ENCODE measurements at regions not wholly inside any gene's neighbourhood (a gene's known extent, or its start where the extent isn't known, plus 50 kb on each side); places are given as distances from the start of the nearest gene placed in this dataset.

DNA sequence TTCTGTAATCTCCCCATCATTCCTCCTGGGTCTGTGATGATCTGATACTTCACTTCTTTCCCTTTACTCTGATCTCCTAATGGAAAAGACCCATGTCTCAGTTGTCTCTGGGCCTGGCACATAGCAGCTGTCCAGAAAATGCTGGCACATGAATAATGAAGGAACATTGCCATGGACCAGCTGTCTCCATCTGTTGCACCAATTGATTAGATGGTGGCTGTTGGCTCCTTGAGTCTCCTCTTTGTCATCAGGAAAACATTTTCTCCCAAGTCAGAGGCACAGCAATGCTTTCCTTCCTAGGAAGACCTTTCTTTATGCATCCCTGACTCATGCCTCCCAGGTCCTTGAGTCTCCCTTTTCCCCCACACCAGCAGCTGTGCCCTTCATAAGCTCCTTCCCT is 286.2 kb upstream of the CXCR4 start:
- H3K4me3 ChIP-seq (ENCODE audit: low read length) = no peak overlapping the region
- no peak overlapping the region for H3K27ac ChIP-seq (ENCODE audit: low read depth, low read length)
- H3K9ac ChIP-seq (ENCODE audit: low read length) = no peak overlapping the region
- H3K4me1 ChIP-seq (ENCODE audit: control insufficient read depth, low read depth, low read length) = no peaks in the 10 kb centered on the region
- H3K79me2 ChIP-seq (ENCODE audit: control insufficient read depth, insufficient read depth, low read length) = no peaks in the 10 kb centered on the region
- no peak overlapping the region for H3K4ac ChIP-seq (ENCODE audit: low read depth, low read length)
- H3K27me3 ChIP-seq (ENCODE audit: insufficient read depth, low read length, poor library complexity) = no peaks in the 10 kb centered on the region
- no peak overlapping the region for H2BK5ac ChIP-seq (ENCODE audit: low read length)
- H4K8ac ChIP-seq (ENCODE audit: low read depth, low read length) = no peak overlapping the region
- no peak overlapping the region for H2BK15ac ChIP-seq (replicated peaks; ENCODE audit: low read depth)
- DNase-seq = no peak
- no peak overlapping the region for H3K18ac ChIP-seq (ENCODE audit: low read length)
- H4K5ac ChIP-seq (ENCODE audit: low read length) = no peak overlapping the region
- no peaks in the 10 kb centered on the region for H3K79me1 ChIP-seq (ENCODE audit: low read length)
- no peak overlapping the region for H2AK5ac ChIP-seq (ENCODE audit: low read length)
- H3K4me2 ChIP-seq (ENCODE audit: low read length) = no peak overlapping the region
- H3K23ac ChIP-seq (ENCODE audit: low read length) = no peak overlapping the region
- no peak overlapping the region for H2BK120ac ChIP-seq (ENCODE audit: low read depth, low read length)
- H3K56ac ChIP-seq (ENCODE audit: low read length) = no peak overlapping the region
- H3K36me3 ChIP-seq (ENCODE audit: control insufficient read depth, insufficient read depth, low read length) = no peaks in the 10 kb centered on the region

DNA sequence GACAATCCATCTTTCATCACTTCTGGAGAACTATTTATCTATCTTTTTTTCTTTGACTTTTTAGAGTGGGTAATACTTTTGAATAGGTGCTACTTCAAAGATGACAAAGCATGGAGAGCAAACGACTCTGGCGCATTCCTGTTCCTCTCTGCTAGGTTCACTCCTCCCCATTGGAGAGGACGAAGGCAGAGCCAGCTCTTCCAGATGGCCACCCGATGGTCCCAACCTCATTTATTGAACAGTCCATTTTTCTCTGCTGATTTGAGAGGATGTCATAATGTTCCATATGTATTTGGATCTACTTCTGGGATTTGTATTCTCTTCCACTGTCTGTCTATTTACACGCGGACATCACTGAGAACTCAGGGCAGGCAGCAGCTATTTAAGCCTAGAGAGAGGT is 284.3 kb upstream of the CXCR4 start:
- no peak overlapping the region for H3K4me2 ChIP-seq (ENCODE audit: low read length)
- H2BK15ac ChIP-seq (replicated peaks; ENCODE audit: low read depth) = no peak overlapping the region
- no peak overlapping the region for H3K4ac ChIP-seq (ENCODE audit: low read depth, low read length)
- H3K56ac ChIP-seq (ENCODE audit: low read length) = no peak overlapping the region
- H2AK5ac ChIP-seq (ENCODE audit: low read length) = no peak overlapping the region
- no peak overlapping the region for H2BK5ac ChIP-seq (ENCODE audit: low read length)
- no peak overlapping the region for H4K8ac ChIP-seq (ENCODE audit: low read depth, low read length)
- no peaks in the 10 kb centered on the region for H3K79me2 ChIP-seq (ENCODE audit: control insufficient read depth, insufficient read depth, low read length)
- H3K27me3 ChIP-seq (ENCODE audit: insufficient read depth, low read length, poor library complexity) = no peaks in the 10 kb centered on the region
- no peaks in the 10 kb centered on the region for H3K79me1 ChIP-seq (ENCODE audit: low read length)
- H4K5ac ChIP-seq (ENCODE audit: low read length) = no peak overlapping the region
- H3K36me3 ChIP-seq (ENCODE audit: control insufficient read depth, insufficient read depth, low read length) = no peaks in the 10 kb centered on the region
- no peaks in the 10 kb centered on the region for H3K4me1 ChIP-seq (ENCODE audit: control insufficient read depth, low read depth, low read length)
- H3K9ac ChIP-seq (ENCODE audit: low read length) = no peak overlapping the region
- DNase-seq = no peak
- H3K18ac ChIP-seq (ENCODE audit: low read length) = no peak overlapping the region
- H3K4me3 ChIP-seq (ENCODE audit: low read length) = no peak overlapping the region
- WGBS (ENCODE audit: extremely low coverage, insufficient coverage, low lambda C conversion rate) = no CpG with 5 or more reads among the region's 6 CpGs
- no peak overlapping the region for H2BK120ac ChIP-seq (ENCODE audit: low read depth, low read length)
- H3K23ac ChIP-seq (ENCODE audit: low read length) = no peak overlapping the region
- no peak overlapping the region for H3K27ac ChIP-seq (ENCODE audit: low read depth, low read length)

DNA sequence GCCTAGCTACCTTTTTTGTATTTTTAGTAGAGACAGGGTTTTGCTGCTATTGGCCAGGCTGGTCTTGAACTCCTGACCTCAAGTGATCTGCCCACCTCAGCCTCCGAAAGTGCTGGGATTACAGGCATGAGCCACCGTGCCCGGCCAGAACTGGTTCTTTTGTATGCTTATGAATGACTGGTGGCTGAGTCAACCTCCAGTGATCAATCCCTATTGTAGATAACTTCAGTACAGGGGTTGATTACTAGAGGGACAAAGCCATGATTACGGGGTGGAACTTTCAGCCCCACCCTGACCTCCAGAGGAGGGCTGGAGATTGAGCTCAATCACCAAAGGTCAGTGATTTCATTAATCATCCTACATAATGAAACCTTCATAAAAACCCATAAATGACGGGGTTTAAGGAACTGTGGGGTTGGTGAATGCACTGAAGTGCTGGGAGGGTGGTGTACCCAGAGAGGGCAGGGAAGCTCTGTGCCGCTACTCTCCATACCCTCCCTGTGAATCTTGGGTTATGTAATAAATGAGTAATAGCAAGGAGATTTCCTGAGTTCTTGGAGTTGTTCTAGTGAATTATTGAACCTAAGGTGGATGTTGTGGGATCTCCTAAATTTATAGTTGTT is 281.8 kb upstream of the CXCR4 start:
- Histone ChIP-seq H3K18ac (ENCODE audit: low read length) (no peak overlapping the region), H3K4me1 (ENCODE audit: control insufficient read depth, low read depth, low read length) (no peaks in the 10 kb centered on the region), H2BK120ac (ENCODE audit: low read depth, low read length) (no peak overlapping the region), H3K36me3 (ENCODE audit: control insufficient read depth, insufficient read depth, low read length) (no peaks in the 10 kb centered on the region), H3K23ac (ENCODE audit: low read length) (no peak overlapping the region), H3K4ac (ENCODE audit: low read depth, low read length) (no peak overlapping the region), H3K27ac (ENCODE audit: low read depth, low read length) (no peak overlapping the region), H3K9ac (ENCODE audit: low read length) (no peak overlapping the region), H3K79me2 (ENCODE audit: control insufficient read depth, insufficient read depth, low read length) (no peaks in the 10 kb centered on the region), H4K8ac (ENCODE audit: low read depth, low read length) (no peak overlapping the region), H3K79me1 (ENCODE audit: low read length) (no peaks in the 10 kb centered on the region), H2BK15ac (replicated peaks; ENCODE audit: low read depth) (no peak overlapping the region), H3K4me2 (ENCODE audit: low read length) (no peak overlapping the region), H3K56ac (ENCODE audit: low read length) (no peak overlapping the region), H4K5ac (ENCODE audit: low read length) (no peak overlapping the region), H2BK5ac (ENCODE audit: low read length) (no peak overlapping the region), H2AK5ac (ENCODE audit: low read length) (no peak overlapping the region), H3K4me3 (ENCODE audit: low read length) (no peak overlapping the region), H3K27me3 (ENCODE audit: insufficient read depth, low read length, poor library complexity) (no peaks in the 10 kb centered on the region)
- no peak for DNase-seq
- WGBS (ENCODE audit: extremely low coverage, insufficient coverage, low lambda C conversion rate) = no CpG with 5 or more reads among the region's 6 CpGs

DNA sequence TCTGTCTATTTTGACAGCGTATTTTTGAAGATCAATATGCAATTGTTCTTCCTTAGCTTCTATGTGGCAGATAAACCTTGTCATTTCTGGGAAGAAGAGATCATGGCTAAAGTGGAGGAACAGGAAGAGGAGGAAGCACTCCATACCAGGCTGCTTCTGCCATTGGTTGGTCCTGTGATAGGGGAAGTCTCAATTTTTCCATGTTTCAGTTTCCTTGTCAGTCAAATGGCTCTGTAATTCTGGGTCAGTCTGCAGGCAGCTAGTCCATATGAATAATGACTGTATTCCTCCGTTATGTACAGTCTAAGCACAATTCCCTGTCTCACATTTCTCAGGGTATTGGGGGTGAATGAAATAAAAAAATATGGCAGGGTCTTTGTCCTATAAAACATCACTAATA is 277.6 kb upstream of the CXCR4 start:
- Histone ChIP-seq H2BK15ac (replicated peaks; ENCODE audit: low read depth) (no peak overlapping the region), H2BK120ac (ENCODE audit: low read depth, low read length) (no peak overlapping the region), H3K18ac (ENCODE audit: low read length) (no peak overlapping the region), H3K23ac (ENCODE audit: low read length) (no peak overlapping the region), H3K9ac (ENCODE audit: low read length) (no peak overlapping the region), H3K4me1 (ENCODE audit: control insufficient read depth, low read depth, low read length) (no peaks in the 10 kb centered on the region), H3K79me1 (ENCODE audit: low read length) (no peaks in the 10 kb centered on the region), H3K27ac (ENCODE audit: low read depth, low read length) (no peak overlapping the region), H2BK5ac (ENCODE audit: low read length) (no peak overlapping the region), H4K5ac (ENCODE audit: low read length) (no peak overlapping the region), H3K79me2 (ENCODE audit: control insufficient read depth, insufficient read depth, low read length) (no peaks in the 10 kb centered on the region), H3K4me2 (ENCODE audit: low read length) (no peak overlapping the region), H3K36me3 (ENCODE audit: control insufficient read depth, insufficient read depth, low read length) (no peaks in the 10 kb centered on the region), H3K27me3 (ENCODE audit: insufficient read depth, low read length, poor library complexity) (no peaks in the 10 kb centered on the region), H2AK5ac (ENCODE audit: low read length) (no peak overlapping the region), H3K4ac (ENCODE audit: low read depth, low read length) (no peak overlapping the region), H4K8ac (ENCODE audit: low read depth, low read length) (no peak overlapping the region), H3K56ac (ENCODE audit: low read length) (no peak overlapping the region), H3K4me3 (ENCODE audit: low read length) (no peak overlapping the region)
- no CpG with 5 or more reads among the region's 2 CpGs for WGBS (ENCODE audit: extremely low coverage, insufficient coverage, low lambda C conversion rate)
- DNase-seq = no peak

DNA sequence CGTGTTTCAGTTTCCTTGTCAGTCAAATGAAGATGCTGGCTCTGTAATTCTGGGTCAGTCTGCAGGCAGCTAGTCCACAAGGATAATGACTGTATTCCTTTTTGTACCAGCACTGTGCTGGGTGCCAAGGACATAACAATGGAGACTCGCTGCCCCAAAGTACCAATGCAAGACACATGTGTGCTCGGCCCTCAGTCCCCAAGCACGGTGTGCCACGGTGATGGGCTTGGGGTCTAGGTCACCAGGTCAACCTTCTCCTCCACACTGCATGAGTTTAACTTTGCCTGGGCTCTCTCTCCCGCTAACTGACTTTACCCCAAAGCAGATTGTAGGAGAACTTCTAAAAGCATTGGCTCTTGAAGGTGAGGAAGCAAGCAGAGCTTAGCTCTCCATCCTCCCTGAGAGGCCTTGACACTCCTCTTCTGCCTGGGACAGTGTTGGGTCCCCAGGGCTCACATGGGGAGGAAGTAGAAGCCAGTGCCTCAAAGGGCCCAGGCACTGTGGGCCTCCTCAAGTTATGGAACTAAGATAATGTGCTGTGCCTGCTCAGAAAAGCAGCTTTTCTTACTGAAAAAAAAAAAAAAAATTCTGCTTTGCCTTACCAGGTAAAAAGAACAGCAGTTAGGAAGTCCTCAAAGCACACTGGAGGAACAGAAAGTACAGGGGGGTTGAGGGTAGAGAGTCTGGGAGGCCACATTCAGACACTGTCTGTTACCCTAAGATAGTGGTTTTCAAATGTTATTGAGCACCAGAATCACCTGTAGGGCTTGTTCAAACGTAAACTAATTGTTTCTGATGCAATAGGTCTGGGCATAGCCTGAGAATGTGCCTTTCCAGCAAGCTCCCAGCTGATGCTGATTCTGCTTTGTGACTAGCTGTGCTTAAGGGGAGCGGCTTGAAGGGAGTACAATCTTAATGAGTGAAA is 276.4 kb upstream of the CXCR4 start:
- Histone ChIP-seq H2BK120ac (ENCODE audit: low read depth, low read length) (no peak overlapping the region), H3K27ac (ENCODE audit: low read depth, low read length) (no peak overlapping the region), H3K4me3 (ENCODE audit: low read length) (no peak overlapping the region), H3K27me3 (ENCODE audit: insufficient read depth, low read length, poor library complexity) (no peaks in the 10 kb centered on the region), H3K23ac (ENCODE audit: low read length) (no peak overlapping the region), H3K18ac (ENCODE audit: low read length) (no peak overlapping the region), H3K36me3 (ENCODE audit: control insufficient read depth, insufficient read depth, low read length) (no peaks in the 10 kb centered on the region), H3K9ac (ENCODE audit: low read length) (no peak overlapping the region), H3K79me2 (ENCODE audit: control insufficient read depth, insufficient read depth, low read length) (no peaks in the 10 kb centered on the region), H3K4me1 (ENCODE audit: control insufficient read depth, low read depth, low read length) (no peaks in the 10 kb centered on the region), H3K56ac (ENCODE audit: low read length) (no peak overlapping the region), H4K8ac (ENCODE audit: low read depth, low read length) (no peak overlapping the region), H4K5ac (ENCODE audit: low read length) (no peak overlapping the region), H2AK5ac (ENCODE audit: low read length) (no peak overlapping the region), H3K4ac (ENCODE audit: low read depth, low read length) (no peak overlapping the region), H2BK15ac (replicated peaks; ENCODE audit: low read depth) (no peak overlapping the region), H3K4me2 (ENCODE audit: low read length) (no peak overlapping the region), H3K79me1 (ENCODE audit: low read length) (no peaks in the 10 kb centered on the region), H2BK5ac (ENCODE audit: low read length) (no peak overlapping the region)
- DNase-seq = no peak
- no CpG with 5 or more reads among the region's 8 CpGs for WGBS (ENCODE audit: extremely low coverage, insufficient coverage, low lambda C conversion rate)
